Posterior cingulate gyrus (tissue), 11 donors: ENCODE measurements at regions not wholly inside any gene's neighbourhood (a gene's known extent, or its start where the extent isn't known, plus 50 kb on each side); places are given as distances from the start of the nearest gene placed in this dataset.

Experiments used
- DNase-seq, 10 donors: peaks; one replicate each; pipeline versions ENCODE4 v3.0.0 to v3.0.0-alpha.2; 2020 to 2021; ENCODE audit warnings: mixed read lengths in 3 of 10
- intact Hi-C: fragments of 100-400 bp; cut with DNase I; formaldehyde crosslinking; loops from one replicate; pipeline ENCODE4 v1.15.1; 2023

DNA sequence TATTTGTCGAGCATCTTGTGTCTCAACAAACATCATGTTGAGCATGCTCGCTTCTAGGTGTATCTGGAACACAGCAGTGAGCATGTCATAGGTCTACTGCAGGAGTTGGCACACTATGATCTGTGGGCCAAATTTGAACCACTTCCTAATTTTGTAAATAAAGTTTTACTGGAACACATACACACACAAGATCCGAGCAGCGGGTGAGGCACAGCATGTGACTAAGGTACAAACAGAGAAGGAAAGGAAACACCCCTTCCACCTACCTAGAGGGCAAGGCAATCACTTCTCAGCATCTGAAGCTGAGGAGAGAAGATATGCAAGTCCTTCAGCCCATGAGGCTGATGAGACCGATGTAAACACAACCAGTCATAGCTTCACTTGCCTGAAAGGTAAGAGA, 200.4 kb downstream of the MED10 start:
- intact Hi-C loops: no loop called here
- DNase-seq: no peak

DNA sequence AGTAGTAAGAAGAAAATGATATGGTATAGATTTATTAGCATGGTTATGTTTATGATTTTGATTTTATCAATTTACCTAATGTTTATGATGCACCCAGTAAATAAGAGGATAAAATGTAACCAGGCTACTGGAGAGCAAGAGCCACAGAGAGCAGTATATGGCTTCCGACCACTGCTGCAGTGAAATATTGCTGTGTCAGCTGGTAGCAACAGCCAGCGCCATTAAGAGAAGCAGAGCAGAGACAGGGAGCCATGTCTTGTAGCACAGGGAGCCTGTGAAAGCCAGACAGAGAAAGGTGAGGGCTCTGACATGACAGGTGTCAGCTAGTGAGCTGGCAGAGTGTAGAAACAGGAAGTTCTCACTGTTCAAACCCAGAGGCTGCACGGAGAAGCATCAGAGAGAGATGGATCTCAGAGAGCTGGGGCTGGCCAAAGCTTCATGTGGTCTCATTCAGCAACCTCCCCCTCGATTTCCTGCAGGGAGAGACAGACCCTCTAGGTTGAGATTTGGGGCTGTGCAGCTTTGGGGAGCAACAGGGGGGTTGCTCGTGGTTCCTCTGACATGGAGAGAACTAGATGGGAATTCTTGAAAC, 202.1 kb downstream of the MED10 start:
- no peak for DNase-seq
- intact Hi-C loops: no loop called here

DNA sequence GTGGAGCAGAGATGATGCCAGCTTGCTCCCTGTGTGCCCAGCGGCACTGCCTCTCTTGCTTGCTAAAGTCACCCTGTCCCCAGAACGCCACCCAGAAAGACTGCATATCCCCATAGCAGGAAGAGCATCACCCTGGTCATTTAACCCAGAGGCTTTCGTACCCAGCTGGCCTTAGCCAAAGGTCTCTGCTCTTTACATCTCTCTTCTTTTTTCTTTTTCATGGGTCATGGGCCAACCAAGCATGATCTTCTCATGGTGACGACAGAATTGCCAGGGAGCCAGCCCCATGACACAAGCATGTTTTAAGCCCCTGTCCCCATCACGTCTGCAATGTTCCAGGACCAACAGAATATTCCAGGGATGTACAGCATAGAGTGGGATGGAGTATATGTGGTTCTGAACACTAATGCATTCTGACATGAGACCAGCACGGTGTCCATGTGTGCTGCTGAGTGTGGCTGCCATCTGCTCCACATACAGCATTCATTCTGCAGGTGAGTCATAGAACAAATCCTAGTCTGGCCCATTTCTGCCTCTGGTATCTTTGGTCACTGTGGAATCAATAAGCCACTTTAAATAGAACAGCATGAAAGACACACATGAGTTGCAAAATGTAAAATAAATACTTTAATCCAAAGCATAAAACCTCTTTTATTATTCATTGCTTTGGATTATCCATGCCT, 203.0 kb downstream of the MED10 start:
- intact Hi-C loops: no loop called here
- peak in 1 of 10 donors; percentile 32 for DNase-seq

DNA sequence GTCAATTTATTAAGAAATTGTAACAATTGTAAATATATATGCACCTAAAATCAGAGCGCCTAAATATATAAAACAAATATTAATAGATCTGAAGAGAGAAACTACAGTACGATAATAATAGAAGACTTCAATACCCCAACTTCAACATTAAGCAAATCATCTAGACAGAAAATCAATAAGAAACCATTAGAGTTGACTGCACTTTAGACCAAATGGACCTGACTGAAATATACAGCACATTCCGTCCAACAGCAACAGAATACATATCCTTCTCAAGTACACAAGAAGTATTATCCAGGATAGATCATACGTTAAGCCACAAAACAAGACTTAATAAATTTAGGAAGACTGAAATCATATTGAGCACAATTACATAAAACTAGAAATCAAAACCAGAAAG, 208.7 kb downstream of the MED10 start:
- intact Hi-C loops: no loop called here
- DNase-seq: no peak

DNA sequence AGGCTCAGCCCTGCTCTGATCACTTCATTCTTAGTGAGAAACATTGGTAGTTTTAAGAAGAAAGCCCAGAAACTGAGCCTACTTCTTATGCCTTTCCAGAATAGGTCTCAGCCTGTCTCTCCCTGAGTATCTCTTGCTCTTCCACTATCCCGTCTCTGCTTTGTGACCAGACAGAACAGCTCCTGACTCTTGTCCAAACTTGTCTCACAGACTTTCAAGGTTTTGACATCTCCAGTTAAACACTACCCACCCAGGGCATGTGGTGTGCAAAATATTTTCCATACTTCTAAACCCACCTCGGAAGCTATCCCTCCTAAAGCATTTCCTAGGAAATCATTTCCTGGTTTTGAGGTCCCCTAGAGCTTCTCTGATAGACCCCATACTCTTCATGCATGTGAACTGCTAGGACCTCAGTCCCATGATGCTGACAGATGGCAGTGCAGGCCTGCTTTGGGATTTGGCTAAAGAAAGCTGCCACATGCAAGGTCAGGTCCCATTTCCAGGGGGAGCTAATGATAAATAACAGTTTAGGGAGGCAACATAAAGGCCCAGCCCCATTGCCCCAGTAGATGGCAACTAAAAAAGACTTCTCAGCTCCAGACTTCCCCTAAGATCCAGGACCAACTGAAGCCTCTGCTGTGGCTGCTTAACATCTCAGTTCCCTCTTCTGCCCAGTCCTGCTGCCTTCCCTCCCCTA, 211.5 kb downstream of the MED10 start:
- intact Hi-C loops: no loop called here
- no peak for DNase-seq

DNA sequence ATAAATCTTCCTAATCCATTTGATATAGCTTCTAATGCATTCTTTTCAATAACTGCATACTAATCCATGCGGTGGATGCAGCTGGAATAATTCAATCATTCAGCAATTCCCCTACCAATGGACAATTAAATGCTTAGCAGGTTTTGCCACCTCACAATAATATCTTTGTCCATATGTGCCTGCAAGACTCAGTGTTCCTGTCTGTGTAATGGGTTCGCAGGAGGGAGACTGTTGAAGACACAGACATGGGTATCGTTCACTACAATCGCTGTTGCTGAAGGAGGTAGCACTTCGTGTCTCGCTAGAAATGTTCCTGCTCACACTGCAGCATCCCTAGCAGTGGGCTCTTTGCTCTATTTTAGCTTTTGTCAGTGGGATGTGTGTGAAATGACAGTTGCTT, 214.4 kb downstream of the MED10 start:
- intact Hi-C loops: no loop called here
- no peak for DNase-seq

DNA sequence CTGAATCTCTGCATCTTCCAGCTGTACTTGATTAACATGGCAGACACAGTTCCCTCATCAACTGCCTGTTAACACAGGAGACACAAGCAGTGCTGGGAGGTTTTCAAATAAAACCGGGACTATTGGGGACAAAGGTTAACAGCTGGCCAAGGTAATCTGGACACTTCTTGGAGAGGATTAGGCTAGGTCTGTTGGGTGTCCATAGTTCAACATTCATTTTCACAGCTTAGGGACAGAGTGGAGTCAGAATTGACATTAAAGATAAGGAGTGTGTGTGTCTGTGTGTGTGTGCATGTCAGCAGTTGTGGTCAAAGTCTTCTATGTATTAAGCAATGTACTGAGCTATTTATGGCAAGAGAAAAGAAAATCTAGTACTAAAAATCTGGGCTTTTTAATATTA, 216.2 kb downstream of the MED10 start:
- no peak for DNase-seq
- intact Hi-C loops: no loop called here

DNA sequence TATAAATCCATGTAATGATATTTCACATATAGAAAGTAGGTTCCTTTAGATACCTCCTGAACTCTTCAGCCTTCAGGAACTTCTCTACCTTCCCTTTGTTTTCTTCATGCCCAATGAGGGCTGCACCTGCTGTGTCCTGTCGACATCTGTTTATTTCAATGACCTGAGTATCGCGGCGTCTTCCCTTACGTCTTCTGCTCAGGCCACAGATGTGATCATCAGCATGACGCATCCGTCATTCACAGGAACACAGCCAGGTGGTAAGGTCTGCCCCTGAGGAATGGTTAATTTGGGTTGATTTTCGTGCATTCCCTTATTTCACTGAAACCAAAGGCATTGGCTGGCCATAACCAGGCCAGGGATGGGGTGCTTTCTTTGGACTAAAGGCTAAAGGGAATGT, 217.1 kb downstream of the MED10 start:
- no peak for DNase-seq
- intact Hi-C loops: no loop called here

DNA sequence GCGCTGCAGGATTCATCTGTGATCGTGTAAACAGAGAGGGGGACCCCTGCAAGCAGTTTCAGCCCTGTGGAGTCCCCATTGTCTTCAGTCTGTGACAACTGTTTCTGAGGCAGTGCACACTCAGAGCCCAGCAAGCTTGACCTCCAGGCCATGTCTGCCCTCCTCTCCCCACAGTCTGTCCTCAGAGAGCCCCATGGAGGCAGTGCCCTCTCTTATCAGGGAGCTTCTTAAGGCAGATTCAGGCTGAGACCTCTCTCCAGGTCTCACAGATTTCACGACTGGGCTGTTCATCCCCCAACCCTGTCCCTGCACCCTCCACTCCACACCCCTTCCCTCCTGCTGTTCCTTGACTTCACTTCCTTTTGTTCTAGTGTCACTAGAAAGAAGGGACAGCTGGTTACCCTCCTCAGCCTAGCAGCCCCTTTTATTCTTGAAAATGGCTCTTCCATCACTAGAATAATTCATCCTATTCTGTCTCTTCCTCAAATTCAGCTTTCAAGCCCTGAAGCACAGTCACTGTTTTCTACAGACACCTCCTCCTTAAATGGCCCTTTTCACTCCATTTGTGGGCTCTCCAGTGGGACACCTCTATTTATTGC, 218.4 kb downstream of the MED10 start:
- intact Hi-C loops: no loop called here
- no peak for DNase-seq

DNA sequence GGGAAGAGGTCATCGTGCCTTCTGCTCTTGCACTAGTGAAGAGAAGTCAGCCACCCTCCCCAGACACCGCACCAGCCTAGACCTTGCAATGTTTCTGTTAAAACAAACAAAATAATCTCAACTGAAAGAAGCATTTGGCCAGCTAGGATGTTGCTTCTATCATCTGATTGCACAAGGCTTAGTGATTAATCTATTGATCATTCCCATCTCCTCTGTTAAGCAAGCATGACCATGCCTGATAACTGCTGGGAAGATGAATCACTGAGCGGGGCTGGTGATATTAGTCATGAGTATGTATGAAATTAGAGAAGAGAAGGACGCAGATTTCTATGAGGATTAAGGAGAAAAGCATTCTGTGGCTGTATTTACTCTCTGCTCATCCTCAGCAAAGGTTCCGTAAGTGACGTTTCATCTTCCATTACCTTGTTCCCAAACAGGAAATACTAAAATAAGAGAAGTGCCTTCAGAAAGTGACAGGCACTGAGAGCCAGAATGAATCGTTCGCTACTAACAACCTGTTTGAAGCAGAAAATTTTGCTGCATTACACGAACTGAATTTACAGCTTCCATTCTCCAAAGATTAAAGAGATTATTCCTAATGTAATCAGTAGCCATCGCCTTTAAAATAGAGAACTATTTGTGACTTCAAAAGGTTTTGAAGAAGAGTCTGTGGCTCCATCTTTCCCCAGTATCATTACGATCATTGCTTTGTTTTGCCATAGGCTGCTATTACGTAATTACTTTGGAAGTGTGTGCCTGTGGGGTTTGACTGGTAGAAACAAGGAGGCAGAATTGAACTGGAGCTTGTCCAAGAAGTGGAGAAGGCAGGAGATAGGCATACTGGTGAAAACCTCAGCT, 219.1 kb downstream of the MED10 start:
- intact Hi-C loops: no loop called here
- peak in 1 of 10 donors; percentile 15 for DNase-seq

DNA sequence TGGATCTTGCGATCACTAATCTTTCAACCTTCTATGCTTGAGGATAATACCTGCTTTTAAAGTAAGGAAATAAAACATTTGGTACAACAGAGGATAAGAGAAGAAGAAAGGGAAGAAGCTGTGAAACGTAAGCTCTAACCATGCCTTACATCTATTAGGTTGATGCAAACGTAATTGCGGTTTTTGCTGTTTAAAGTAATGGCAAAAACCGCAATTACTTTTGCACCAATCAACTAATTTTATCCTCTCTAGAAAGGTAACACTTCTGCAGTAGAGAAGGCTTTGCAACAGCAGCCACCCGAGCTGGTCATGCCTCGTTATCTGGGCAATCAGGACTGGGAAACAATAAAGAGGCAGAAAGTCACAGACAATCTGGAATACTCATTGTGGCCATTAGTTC, 224.1 kb downstream of the MED10 start:
- no peak for DNase-seq
- intact Hi-C loops: no loop called here

DNA sequence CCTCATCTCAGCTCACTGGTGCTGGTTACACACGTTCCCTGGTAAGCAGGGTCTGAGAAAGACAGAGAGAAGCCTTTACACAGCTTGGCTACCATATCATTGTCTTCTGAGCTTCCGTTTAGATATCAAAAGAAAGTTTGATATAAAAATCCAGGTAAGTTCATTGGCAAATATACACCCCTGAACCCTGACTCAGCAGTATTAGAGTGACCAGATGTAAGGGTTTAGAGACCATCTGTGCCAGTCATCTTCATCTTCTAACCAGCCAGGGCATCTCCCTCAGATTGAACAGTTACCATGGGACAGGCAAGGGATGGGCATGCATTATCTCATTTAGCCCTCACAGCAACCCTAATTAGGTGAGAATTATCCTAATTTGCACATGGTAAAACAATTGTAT, 232.1 kb downstream of the MED10 start:
- intact Hi-C loops: no loop called here
- no peak for DNase-seq

DNA sequence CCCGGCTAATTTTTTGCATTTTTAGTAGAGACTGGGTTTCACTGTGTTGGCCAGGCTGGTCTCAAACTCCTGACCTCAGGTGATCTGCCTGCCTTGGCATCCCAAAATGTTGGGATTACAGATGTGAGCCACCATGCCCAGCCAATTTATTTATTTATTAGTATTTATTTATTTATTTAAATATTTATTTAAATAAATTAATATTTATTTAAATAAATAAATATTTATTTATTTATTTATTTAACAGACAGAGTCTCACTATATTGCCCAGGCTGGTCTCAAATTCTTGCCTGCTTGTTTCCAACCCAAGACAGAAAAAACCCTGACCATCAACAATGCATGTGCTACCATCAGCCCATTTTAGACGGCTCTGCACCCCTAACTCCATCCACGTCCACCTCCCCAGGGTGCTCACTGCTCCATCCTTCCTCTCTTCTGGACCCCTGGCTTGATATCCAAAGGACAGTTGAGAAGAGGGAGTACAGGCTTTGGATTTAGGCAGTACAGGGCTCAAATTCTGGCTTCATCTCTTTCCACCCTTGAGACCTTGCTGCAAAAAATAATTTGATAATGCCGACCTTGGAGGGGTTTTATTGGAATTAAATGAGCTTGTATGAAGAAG, 232.6 kb downstream of the MED10 start:
- intact Hi-C loops: no loop called here
- DNase-seq: no peak

DNA sequence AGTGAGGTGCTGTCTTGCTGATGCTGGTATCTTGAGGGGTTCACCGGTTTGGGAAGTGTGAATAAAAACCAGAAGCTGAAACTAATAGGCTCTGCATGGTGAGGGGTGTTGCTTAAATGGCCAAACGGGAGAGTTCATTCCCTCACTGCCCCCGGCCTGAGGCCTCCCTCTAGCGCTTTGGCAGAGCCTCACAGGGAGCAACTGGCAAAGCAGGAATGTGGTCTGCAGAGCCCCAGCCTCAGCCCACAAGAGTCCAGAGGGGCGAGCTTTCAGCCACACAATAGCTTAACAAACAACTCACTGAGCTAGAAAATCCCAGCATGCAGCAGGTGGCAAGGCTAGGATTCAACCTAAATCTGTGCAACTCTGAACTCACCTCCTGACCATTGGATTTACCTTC, 234.8 kb downstream of the MED10 start:
- DNase-seq: no peak
- intact Hi-C loops: no loop called here

DNA sequence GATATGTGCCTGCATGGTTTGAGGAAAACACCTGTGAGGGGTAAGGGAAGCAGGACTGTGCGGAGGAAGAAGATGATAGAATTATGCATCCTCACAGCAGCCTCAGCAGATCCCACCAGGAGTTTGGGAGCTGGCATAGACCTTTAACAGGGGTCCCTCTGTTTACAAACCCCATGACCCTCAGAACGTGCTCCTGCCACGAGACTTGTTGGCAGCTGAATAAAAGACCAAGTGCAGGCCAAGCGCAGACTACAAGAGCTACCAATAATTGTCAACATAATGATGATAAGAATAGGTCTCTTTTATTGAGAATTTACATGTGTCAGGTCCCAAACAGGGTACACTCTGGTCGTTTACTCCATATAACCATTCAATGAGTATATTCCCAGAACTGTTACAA, 236.0 kb downstream of the MED10 start:
- intact Hi-C loops: no loop called here
- no peak for DNase-seq

DNA sequence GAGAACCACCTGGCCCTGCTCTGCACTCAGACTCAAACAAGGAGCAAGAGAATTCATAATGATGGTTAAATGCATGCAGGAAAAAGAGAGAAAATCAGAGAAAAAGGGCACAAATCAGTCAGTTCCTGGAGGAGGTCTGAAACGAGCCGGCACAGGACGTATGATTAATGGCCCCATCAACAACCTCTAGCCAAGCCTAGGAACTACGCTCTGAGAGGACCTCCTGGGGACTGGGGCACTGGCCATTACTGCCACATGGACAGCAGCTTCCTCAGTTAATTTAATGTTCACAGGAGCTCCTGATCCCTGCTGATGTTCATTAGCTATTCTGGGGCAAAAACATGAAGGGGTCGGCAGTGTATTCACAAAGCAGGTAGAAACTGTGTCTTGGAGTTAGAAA, 238.1 kb downstream of the MED10 start:
- no peak for DNase-seq
- intact Hi-C loops: no loop called here

DNA sequence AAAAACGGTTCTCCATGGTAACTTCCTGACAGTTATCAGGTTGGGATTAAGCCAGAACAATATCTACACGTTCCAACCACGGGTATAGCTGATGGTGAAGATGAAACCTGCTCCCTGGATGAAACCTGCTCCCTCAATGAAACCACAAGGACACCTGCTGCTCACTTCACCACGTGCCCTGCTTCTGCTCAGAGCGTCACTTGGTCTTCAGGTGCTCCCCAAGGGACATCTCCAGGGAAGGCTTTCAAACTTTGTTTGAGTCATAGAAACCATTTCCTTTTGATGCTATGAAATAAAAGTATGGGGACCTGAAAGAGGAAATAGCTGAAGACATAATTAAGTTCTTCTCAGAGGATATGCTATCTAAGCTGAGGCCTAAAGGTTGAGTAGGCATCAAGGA, 242.4 kb downstream of the MED10 start:
- DNase-seq: no peak
- intact Hi-C loops: no loop called here

DNA sequence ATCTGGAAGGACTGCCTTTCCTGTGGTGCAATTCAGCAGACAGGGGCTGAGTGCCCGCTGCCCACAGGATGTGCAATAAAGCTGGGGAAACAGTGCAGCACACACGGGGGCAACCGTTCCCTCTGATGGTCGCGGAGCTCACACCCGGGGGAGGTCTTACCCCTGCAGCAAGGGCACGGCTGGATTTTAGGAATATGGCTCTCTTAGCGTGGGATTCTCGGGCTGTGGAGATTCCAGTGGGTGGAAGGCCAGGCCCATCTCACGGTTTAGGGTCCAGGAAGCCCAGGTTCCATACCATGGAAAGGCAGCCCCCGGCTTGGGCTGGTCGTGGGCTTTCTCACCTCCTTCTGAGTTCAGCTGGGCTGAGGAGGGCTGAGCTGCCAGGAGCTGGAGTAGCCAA, 244.1 kb downstream of the MED10 start:
- peak in 1 of 10 donors; percentile 61 for DNase-seq
- intact Hi-C loops: no loop called here

DNA sequence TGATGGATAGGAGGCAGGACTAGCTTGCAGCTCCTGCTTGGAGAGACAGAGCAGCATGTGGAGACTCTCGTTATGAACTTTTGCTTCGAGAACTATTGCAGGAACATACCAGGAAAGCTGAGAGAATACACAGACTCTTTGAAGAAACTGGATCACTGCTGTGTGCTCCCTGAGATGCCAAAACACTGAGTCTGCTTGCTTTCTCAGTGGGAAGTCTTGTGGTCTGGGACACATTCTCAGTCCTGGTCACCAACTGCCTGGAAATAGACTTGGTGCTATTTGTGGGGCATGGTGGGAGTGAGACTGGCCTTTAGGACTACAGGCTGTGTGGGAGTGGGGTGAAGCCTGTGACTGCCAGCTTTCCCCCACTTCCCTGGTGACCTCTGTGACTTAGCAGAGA, 252.6 kb downstream of the MED10 start:
- intact Hi-C loops: no loop called here

DNA sequence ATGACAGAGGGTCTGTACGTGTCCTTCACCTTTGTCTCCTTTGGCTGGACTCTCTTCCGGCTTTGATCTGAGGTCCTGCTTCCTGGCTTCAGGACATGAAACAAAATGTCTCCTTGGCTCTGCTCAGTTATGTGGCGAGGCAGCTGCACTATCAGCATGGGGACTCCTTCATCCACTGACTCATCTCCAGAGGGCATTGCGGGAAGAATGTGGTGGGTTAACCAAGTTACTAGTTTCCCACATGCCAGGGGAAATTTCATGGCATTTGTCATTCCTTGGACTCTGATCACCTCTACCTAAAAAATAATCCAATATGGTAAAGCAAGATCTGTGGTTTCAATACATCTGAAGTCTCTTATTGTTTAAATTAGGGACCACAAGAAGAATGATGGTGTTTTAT, 259.7 kb downstream of the MED10 start:
- DNase-seq: no peak
- intact Hi-C loops: no loop called here

More for the DNA sequence above, 252.6 kb downstream of the MED10 start:
- DNase-seq: no peak
